AG09309 (cell line): ENCODE measurements at regions not wholly inside any gene's neighbourhood (a gene's known extent, or its start where the extent isn't known, plus 50 kb on each side); places are given as distances from the start of the nearest gene placed in this dataset.

ENCODE experiments used
- DNase-seq: peaks from one replicate; pipeline ENCODE4 v3.0.0-alpha.2; 2010; ENCODE audit warnings: low read depth
- H3K4me3 ChIP-seq: 2 replicates; pipeline ENCODE4 v1.5.1; 2011; ENCODE audit warnings: mild to moderate bottlenecking, low read depth, low read length, moderate library complexity; ENCODE audit not compliant: control insufficient read depth
- CTCF ChIP-seq: IDR thresholded peaks from 2 replicates; pipeline ENCODE4 v1.5.1; 2011; ENCODE audit warnings: mild to moderate bottlenecking, low read depth, low read length, inconsistent platforms; ENCODE audit not compliant: insufficient read depth, control insufficient read depth; ENCODE audit errors: missing control alignments

- no peak overlapping the region for H3K4me3 ChIP-seq
- DNase-seq = no peak
- TF ChIP-seq CTCF = no peak
Measured at GRCh38 chr4:82213485-82214417, 160.0 kb downstream of the HNRNPD start.

- peak; percentile 62 for TF ChIP-seq CTCF
- H3K4me3 ChIP-seq = no peak overlapping the region
- no peak for DNase-seq
Measured at GRCh38 chr4:82201805-82202641, 171.8 kb downstream of the HNRNPD start.

- no peak for DNase-seq
- TF ChIP-seq CTCF = no peak
- H3K4me3 ChIP-seq = no peak overlapping the region
Measured at GRCh38 chr4:82201303-82201702, 172.5 kb downstream of the HNRNPD start.

- no peak overlapping the region for H3K4me3 ChIP-seq
- no peak for DNase-seq
- TF ChIP-seq CTCF = no peak
Measured at GRCh38 chr4:82200046-82200445, 173.7 kb downstream of the HNRNPD start.

- TF ChIP-seq CTCF = no peak
- no peak for DNase-seq
- no peak overlapping the region for H3K4me3 ChIP-seq
Measured at GRCh38 chr4:82194329-82194728, 179.5 kb downstream of the HNRNPD start.

- no peak for DNase-seq
- no peak overlapping the region for H3K4me3 ChIP-seq
- no peak for TF ChIP-seq CTCF
Measured at GRCh38 chr4:82192017-82192673, 181.6 kb downstream of the HNRNPD start.
